ENCODE measurements at regions not wholly inside any gene's neighbourhood (a gene's known extent, or its start where the extent isn't known, plus 50 kb on each side); places are given as distances from the start of the nearest gene placed in this dataset.

- no peak for TF ChIP-seq ZNF532 (CRISPR knock-in tag; IDR thresholded peaks at IDR 0.05; ENCODE audit: borderline replicate concordance)
- no peak for TF ChIP-seq AFF4 (CRISPR knock-in tag; IDR thresholded peaks at IDR 0.05; ENCODE audit: borderline replicate concordance)
- no peak for TF ChIP-seq TEAD1 (CRISPR knock-in tag; IDR thresholded peaks at IDR 0.05)
- TF ChIP-seq OVOL2 (CRISPR knock-in tag; IDR thresholded peaks at IDR 0.05; ENCODE audit: borderline replicate concordance), result no peak
- no peak for TF ChIP-seq ZSCAN18 (CRISPR knock-in tag; IDR thresholded peaks at IDR 0.05)
- TF ChIP-seq PRDM15 (CRISPR knock-in tag; IDR thresholded peaks at IDR 0.05), result no peak
- TF ChIP-seq KAT7 (CRISPR knock-in tag; IDR thresholded peaks at IDR 0.05; ENCODE audit: borderline replicate concordance), result no peak
- TF ChIP-seq ZNF281 (CRISPR knock-in tag; IDR thresholded peaks at IDR 0.05), result no peak
- TF ChIP-seq PREB (CRISPR knock-in tag; IDR thresholded peaks at IDR 0.05; ENCODE audit: borderline replicate concordance), result no peak
- TF ChIP-seq ATF1 (CRISPR knock-in tag; IDR thresholded peaks at IDR 0.05), result no peak
These were observed 667.1 kb downstream of the TENT5A start (continued) for GRCh38 chr6:81085431-81085790.

Data from WTC11 (cell line).